H9 (cell line): ENCODE measurements at regions not wholly inside any gene's neighbourhood (a gene's known extent, or its start where the extent isn't known, plus 50 kb on each side); places are given as distances from the start of the nearest gene placed in this dataset.

Experiments
- DNase-seq: peaks from one replicate; pipeline ENCODE4 v3.0.0-alpha.2; 2017
- H2AFZ ChIP-seq: one replicate; pipeline ENCODE4 v1.6.1; 2013; ENCODE audit warnings: mild to moderate bottlenecking, low read length, control low read depth, moderate library complexity
- H2AK5ac ChIP-seq: 2 replicates; pipeline ENCODE4 v1.6.1; 2013; ENCODE audit warnings: low read length, control low read depth, mixed read lengths; ENCODE audit not compliant: insufficient read length
- H2BK120ac ChIP-seq: one replicate; pipeline ENCODE4 v1.6.1; 2013; ENCODE audit warnings: low read depth, mild to moderate bottlenecking, low read length, control low read depth, inconsistent platforms; ENCODE audit not compliant: poor library complexity, severe bottlenecking
- H2BK12ac ChIP-seq: 2 replicates; pipeline ENCODE4 v1.6.1; 2013; ENCODE audit warnings: low read length, control low read depth, mixed read lengths, low read depth; ENCODE audit not compliant: insufficient read length
- H2BK15ac ChIP-seq: 2 replicates; pipeline ENCODE4 v1.6.1; 2013; ENCODE audit warnings: low read depth, low read length, control low read depth
- H2BK20ac ChIP-seq: one replicate; pipeline ENCODE4 v1.6.1; 2013; ENCODE audit warnings: low read depth, mild to moderate bottlenecking, low read length, control low read depth, inconsistent platforms; ENCODE audit not compliant: poor library complexity, severe bottlenecking
- H2BK5ac ChIP-seq: 2 replicates; pipeline ENCODE4 v1.6.1; 2013; ENCODE audit warnings: low read length, control low read depth, mixed read lengths; ENCODE audit not compliant: insufficient read length
- H3K14ac ChIP-seq: 2 replicates; pipeline ENCODE4 v1.6.1; 2013; ENCODE audit warnings: low read length, control low read depth; ENCODE audit not compliant: insufficient read depth
- H3K18ac ChIP-seq: 2 replicates; pipeline ENCODE4 v1.6.1; 2013; ENCODE audit warnings: low read depth, mild to moderate bottlenecking, mixed read lengths, low read length, control low read depth; ENCODE audit not compliant: insufficient read length
- H3K23ac ChIP-seq: 2 replicates; pipeline ENCODE4 v1.6.1; 2013; ENCODE audit warnings: low read length, control low read depth, mixed read lengths, low read depth; ENCODE audit not compliant: insufficient read length
- H3K23me2 ChIP-seq: 2 replicates; pipeline ENCODE4 v1.6.1; 2013; ENCODE audit warnings: low read depth, mild to moderate bottlenecking, mixed read lengths, low read length, control low read depth; ENCODE audit not compliant: insufficient read length, poor library complexity, severe bottlenecking
- H3K27ac ChIP-seq: 2 replicates; pipeline ENCODE4 v1.5.1; 2013; ENCODE audit warnings: low read length, control low read depth, mixed read lengths, low read depth; ENCODE audit not compliant: insufficient read length
- H3K27me3 ChIP-seq: 2 replicates; pipeline ENCODE4 v1.6.1; 2013; ENCODE audit warnings: low read length, control low read depth, inconsistent platforms; ENCODE audit not compliant: insufficient read depth
- H3K4ac ChIP-seq: 2 replicates; pipeline ENCODE4 v1.6.1; 2013; ENCODE audit warnings: low read depth, mild to moderate bottlenecking, control low read depth, inconsistent platforms, low read length, moderate library complexity
- H3K4me1 ChIP-seq: 2 replicates; pipeline ENCODE4 v1.6.1; 2013; ENCODE audit warnings: low read length, control low read depth, inconsistent platforms; ENCODE audit not compliant: insufficient read depth
- H3K4me2 ChIP-seq: 2 replicates; pipeline ENCODE4 v1.6.1; 2013; ENCODE audit warnings: low read length, control low read depth, mixed read lengths; ENCODE audit not compliant: insufficient read length, insufficient read depth
- H3K56ac ChIP-seq: 2 replicates; pipeline ENCODE4 v1.6.1; 2013; ENCODE audit warnings: low read depth, mild to moderate bottlenecking, mixed read lengths, low read length, control low read depth; ENCODE audit not compliant: insufficient read length
- H3K79me1 ChIP-seq: 2 replicates; pipeline ENCODE4 v1.6.1; 2013; ENCODE audit warnings: low read depth, mild to moderate bottlenecking, moderate library complexity, low read length, control low read depth, inconsistent platforms; ENCODE audit not compliant: insufficient read depth, poor library complexity, severe bottlenecking
- H3K79me2 ChIP-seq: 2 replicates; pipeline ENCODE4 v1.6.1; 2013; ENCODE audit warnings: low read length, control low read depth, inconsistent platforms; ENCODE audit not compliant: insufficient read depth
- H3K9ac ChIP-seq: 2 replicates; pipeline ENCODE4 v1.6.1; 2013; ENCODE audit warnings: low read length, control low read depth, mixed read lengths; ENCODE audit not compliant: insufficient read length; ENCODE audit errors: extremely low read depth
- H3K9me3 ChIP-seq: one replicate; pipeline ENCODE4 v1.6.1; 2013; ENCODE audit warnings: low read depth, low read length, inconsistent platforms; ENCODE audit not compliant: control insufficient read depth
- H3T11ph ChIP-seq: one replicate; pipeline ENCODE4 v1.6.1; 2013; ENCODE audit warnings: mild to moderate bottlenecking, low read length, control low read depth, inconsistent platforms
- H4K20me1 ChIP-seq: one replicate; pipeline ENCODE4 v1.6.1; 2013; ENCODE audit not compliant: control insufficient read depth, insufficient read length, insufficient read depth
- H4K5ac ChIP-seq: 2 replicates; pipeline ENCODE4 v1.6.1; 2013; ENCODE audit warnings: low read depth, mild to moderate bottlenecking, mixed read lengths, low read length, control low read depth; ENCODE audit not compliant: insufficient read length
- H4K8ac ChIP-seq: replicated peaks from 2 replicates; pipeline ENCODE4 v1.6.1; 2013; ENCODE audit warnings: low read length, control low read depth, mixed read lengths, low read depth; ENCODE audit not compliant: insufficient read length
- H4K91ac ChIP-seq: 2 replicates; pipeline ENCODE4 v1.6.1; 2013; ENCODE audit warnings: low read depth, mild to moderate bottlenecking, moderate library complexity, mixed read lengths, low read length, control low read depth; ENCODE audit not compliant: insufficient read length
- H3K27ac Mint-ChIP-seq, 3 experiments: 2 replicates in 2 of 3; 3 replicates in 1 of 3; pipeline ENCODE4 v1.8.0; 2020 to 2021; ENCODE audit warnings: mixed read lengths in 3 of 3, mild to moderate bottlenecking in 1 of 3, moderate library complexity in 1 of 3
- H3K27me3 Mint-ChIP-seq: 2 replicates; pipeline ENCODE4 v1.8.0; 2021; ENCODE audit warnings: low read depth, mild to moderate bottlenecking, moderate library complexity, mixed read lengths
- H3K36me3 Mint-ChIP-seq, 3 experiments: 2 replicates in 2 of 3; 3 replicates in 1 of 3; pipeline ENCODE4 v1.8.0; 2020 to 2021; ENCODE audit warnings: low read depth in 3 of 3, mixed read lengths in 3 of 3; ENCODE audit not compliant: insufficient read depth in 1 of 3
- H3K4me1 Mint-ChIP-seq, 2 experiments: 2 replicates each; pipeline ENCODE4 v1.8.0; 2020; ENCODE audit warnings: mixed read lengths in 2 of 2
- H3K4me3 Mint-ChIP-seq, 2 experiments: 2 replicates in 1 of 2; 3 replicates in 1 of 2; pipeline ENCODE4 v1.8.0; 2020 to 2021; ENCODE audit warnings: mild to moderate bottlenecking in 2 of 2, mixed read lengths in 2 of 2, moderate library complexity in 1 of 2
- H3K9me3 Mint-ChIP-seq, 2 experiments: 2 replicates in 1 of 2; 3 replicates in 1 of 2; pipeline ENCODE4 v1.8.0; 2020; ENCODE audit warnings: mild to moderate bottlenecking in 2 of 2, mixed read lengths in 2 of 2, moderate library complexity in 1 of 2
- CTCF ChIP-seq: fragments of 200-600 bp; sonication (generic); conservative IDR thresholded peaks from 3 replicates; pipeline ENCODE4 v1.8.0; 2021; ENCODE audit warnings: antibody characterized with exemption, mild to moderate bottlenecking
- WGBS: extraction: QIAGEN DNeasy Blood & Tissue Kit; methylation state at CpG from one replicate; pipeline ENCODE4 v1.1.7; 2013; ENCODE audit warnings: missing lambda C conversion rate, low lambda C conversion rate, mixed read lengths; ENCODE audit not compliant: insufficient read length; ENCODE audit errors: extremely low coverage; 5-methylcytosine and 5-hydroxymethylcytosine counted together

GRCh38 chr2:195536906-195537305 lies 120.1 kb upstream of the SLC39A10 start:
- Histone ChIP-seq H2AK5ac (no peak overlapping the region), H2AFZ (no peak overlapping the region), H3K18ac (no peak overlapping the region), H2BK120ac (no peak overlapping the region), H3K27ac (no peak overlapping the region), H3T11ph (no peak overlapping the region), H3K79me1 (no peaks in the 10 kb centered on the region), H2BK15ac (no peak overlapping the region), H4K5ac (no peak overlapping the region), H3K4me1 (no peaks in the 10 kb centered on the region; the same call in 1 of the 2 replicates), H3K9me3 (no peaks in the 10 kb centered on the region), H3K79me2 (no peaks in the 10 kb centered on the region), H3K14ac (no peak overlapping the region), H4K91ac (no peak overlapping the region), H2BK5ac (no peak overlapping the region), H4K20me1 (no peaks in the 10 kb centered on the region), H3K4ac (no peak overlapping the region), H3K23ac (no peak overlapping the region), H2BK20ac (no peak overlapping the region), H3K56ac (no peak overlapping the region), H4K8ac (no peak overlapping the region), H3K27me3 (no peaks in the 10 kb centered on the region), H3K4me2 (no peak overlapping the region), H2BK12ac (no peak overlapping the region), H3K9ac (no peak overlapping the region), H3K23me2 (no peaks in the 10 kb centered on the region)
- H3K27me3 Mint-ChIP-seq, result no peaks in the 10 kb centered on the region
- H3K9me3 Mint-ChIP-seq, result no peaks in the 10 kb centered on the region
- no peak overlapping the region for H3K27ac Mint-ChIP-seq
- peaks cover 9 to 13% of the 10 kb centered on the region in 2 experiments for H3K4me1 Mint-ChIP-seq
- no peaks in the 10 kb centered on the region for H3K36me3 Mint-ChIP-seq
- no peak for DNase-seq
- WGBS, result no CpG with 5 or more reads among the region's 2 CpGs
- TF ChIP-seq CTCF, result no peak
- no peak overlapping the region for H3K4me3 Mint-ChIP-seq
